Amygdala (tissue), 56 donors: ENCODE measurements at regions not wholly inside any gene's neighbourhood (a gene's known extent, or its start where the extent isn't known, plus 50 kb on each side); places are given as distances from the start of the nearest gene placed in this dataset.
A peak's percentile ranks its signal among the peaks of the same experiment; 100 is the strongest.

Experiments
- DNase-seq, 56 donors: peaks; one replicate each; lab custom pipeline; 2025; lab: John Stamatoyannopoulos, UW

DNA sequence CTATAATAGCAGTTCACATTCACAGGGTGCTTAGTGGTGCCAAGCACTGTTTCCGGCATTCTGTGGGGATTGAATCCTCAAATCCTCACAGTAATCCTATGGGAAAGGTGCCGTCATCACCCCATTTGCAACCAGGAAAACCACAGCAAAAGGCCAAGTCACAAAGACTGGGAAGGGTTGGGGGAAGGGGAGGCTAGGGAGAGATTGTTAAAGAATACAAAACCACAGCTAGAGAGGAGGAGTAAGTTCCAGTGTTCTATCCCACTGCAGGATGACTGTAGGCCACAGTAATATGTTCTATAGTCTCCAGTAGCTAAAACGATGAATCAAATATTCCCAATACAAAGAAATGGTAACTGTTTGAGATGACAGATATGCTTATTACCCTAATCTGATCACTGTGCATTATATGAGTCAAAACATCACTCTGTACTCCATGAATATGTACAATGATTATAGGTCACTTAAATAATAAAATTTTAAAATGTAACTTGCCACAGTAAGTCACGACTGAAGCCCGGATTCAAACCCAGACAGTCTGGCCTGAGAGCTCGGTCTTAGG is 256.8 kb downstream of the TOMM20 start:
- no peak for DNase-seq

DNA sequence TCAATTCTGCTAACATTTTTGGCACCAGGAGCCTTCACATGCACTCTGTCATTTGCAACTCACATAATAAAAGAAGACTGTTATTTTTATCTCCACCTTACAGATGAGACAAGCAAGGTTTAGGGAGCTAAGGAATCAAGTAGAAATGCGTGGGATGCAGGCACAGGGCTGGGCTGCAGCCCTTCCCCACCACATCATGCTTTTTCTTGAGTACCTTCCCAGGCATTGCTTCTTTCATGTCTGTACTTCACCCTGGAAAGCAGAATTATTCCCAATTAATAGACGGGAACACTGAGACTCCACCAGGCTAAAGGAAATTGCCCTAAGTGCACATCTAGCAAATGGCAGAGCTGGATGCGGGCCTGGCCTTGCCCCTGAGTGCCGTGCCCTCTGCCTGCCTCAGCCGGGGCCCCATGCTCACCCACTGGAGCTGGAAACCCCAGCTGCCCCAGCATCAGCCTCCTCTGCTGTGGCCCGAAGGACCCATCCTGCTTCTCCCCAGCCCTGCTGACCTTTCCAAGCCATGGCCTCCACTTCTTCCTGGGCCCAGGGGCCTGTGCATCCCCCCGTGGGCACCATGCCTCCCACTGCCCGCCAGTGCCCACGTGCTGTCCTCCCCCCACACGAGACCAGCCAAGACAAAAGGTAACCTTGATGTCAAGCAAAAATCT is 257.5 kb downstream of the TOMM20 start:
- DNase-seq = no peak

DNA sequence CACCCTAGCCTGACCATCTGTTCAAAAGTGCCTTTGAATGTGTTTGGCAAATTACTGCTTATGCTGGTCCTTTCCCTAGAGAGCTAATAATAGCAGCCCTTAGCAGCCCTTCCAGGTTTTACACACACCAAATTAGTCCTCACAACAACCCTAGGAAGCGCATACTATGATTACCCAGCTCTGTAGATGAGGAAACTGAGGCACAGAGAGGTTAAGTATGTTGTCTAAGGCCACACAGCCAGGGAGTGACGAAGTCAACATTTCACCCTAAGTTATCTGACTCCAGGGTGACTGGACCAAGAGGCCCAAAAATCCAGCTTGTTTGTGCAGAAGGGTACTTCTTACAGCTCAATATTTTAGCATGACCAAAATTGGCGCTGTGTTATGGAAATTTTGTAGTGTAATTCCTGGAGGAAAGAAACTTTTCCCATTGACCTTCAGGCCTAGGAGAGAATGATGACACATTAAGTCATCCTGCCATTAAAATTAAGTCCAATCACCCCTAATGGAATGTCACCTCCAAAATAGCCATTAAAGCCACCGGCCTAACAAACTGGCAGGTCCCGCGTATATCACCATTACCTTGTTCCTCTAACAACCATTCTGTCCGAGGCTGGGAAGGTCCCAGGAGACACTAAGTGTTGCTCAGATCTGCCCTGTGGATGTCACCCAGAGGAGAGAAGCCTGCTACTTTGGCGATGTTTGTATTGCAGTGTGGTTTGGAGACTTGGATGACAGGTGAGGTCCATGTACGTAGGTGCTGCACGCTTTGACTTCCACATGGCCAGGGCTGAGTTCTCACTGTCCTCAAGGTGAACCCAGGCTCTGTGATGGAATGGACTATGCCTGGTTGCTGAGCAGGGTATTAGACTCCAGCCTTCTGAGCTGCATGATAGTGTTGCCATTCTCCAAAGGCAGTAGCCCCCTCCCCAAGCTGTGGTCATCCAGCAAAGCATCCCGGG is 258.3 kb downstream of the TOMM20 start:
- no peak for DNase-seq

DNA sequence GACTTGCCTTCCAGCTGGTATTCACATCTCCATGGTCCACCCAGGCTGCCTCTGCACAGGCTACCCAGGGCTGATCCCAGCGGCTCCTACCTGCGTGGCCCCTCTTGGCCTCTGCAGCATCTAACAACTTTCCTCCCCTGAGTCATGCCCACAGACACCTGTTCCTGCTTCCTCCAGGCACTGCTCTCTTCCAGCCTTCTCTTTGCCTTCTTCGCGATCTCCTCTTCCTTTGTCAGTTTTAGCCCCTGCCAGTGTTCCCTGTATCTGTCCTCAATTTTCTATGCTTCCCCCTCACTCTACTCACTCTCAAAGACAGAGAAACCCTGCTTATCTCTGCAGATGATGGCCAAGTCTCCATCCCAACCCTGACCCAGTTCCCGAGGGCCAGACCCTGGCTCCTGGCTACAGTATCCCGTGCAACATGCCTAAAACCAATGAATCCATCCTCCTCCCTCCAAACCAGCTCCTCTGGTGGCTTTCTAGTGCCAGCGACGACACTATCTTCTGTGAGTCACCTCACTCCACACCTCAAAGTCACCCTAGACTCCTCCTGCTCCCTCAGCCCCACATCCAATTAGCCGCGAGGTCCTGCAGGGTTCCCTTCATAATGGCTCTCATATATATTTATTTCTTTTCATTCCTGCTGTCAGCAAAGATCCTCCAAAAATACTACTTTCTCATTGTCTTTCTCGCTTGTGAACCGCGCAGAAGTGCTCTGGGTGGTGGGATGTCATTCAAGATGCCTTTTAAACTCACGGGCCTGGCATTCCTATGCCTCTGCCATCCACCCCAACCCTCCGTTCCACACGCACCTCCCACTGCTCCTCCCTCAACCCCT is 259.2 kb downstream of the TOMM20 start:
- no peak for DNase-seq

DNA sequence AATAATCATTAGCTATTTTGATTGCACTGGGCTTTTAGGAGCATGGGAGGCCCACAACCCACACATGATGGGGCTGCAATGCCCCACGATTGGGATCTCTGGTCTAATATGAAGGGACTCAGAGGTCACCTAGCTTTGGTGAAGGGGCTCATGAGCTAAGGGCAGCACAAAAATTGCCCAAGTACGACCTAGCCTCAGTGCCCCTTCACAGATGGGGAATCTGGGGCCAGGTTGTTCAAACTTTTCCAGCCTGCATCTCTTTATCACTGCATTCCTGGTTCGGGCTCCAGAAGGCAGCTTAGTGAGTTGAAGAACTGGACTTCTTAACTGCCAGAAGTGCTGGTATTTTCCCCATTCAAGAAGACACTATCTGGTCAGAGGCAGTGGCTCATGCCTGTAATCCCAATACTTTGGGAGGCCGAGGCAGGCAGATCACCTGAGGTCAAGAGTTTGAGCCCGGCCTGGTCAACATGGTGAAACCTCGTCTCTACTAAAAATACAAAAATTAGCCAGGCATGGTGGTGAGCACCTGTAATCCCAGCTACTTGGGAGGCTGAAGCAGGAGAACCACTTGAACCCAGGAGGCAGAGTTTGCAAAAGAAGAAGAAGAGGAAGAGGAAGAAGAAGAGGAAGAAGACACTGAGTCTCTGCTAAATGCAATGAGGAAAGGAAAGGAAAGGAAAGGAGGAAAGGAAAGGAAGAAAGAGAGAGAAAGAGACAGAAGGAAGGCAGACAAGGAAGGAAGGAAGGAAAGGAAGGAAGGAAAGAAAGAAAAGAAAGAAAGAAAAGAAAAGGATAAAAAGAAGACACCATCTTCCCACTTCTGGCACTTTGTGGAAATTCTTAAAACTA is 258.5 kb upstream of the IRF2BP2 start:
- DNase-seq = no peak

DNA sequence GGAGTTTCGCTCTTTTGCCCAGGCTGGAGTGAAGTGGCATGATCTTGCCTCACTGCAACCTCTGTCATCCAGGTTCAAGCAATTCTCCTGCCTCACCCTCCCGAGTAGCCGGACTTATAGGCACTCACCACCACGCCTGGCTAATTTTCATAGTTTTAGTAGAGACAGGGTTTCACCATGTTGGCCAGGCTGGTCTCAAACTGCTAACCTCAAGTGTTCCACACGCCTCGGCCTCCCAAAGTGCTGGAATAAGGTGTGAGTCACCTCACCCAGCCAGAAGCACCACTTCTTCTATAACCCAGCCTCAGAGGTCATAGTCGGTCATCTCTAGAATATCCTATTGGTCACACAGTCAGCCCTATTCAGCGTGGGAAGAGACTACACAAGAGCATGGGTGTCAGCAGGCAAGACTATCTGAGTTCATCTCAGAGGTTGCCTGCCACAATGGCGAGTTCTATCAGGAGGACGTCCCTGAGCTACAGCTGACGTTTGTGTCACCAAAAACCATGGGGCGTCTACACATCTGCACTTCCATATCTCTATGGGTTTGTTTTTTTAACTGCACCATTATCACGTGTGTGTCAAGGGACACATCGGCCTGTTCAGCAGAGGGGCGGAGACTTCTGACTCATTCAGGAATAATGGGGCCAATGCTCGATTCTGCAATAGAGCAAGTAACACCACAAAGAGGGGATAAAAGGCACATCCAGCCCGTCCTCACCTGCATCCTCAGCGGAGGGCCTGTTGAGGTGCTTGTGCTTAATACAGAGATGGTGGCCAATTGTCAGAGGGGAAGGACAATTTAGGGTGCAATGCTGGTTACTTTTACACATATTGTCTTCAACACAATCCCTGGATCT is 256.3 kb upstream of the IRF2BP2 start:
- no peak for DNase-seq

DNA sequence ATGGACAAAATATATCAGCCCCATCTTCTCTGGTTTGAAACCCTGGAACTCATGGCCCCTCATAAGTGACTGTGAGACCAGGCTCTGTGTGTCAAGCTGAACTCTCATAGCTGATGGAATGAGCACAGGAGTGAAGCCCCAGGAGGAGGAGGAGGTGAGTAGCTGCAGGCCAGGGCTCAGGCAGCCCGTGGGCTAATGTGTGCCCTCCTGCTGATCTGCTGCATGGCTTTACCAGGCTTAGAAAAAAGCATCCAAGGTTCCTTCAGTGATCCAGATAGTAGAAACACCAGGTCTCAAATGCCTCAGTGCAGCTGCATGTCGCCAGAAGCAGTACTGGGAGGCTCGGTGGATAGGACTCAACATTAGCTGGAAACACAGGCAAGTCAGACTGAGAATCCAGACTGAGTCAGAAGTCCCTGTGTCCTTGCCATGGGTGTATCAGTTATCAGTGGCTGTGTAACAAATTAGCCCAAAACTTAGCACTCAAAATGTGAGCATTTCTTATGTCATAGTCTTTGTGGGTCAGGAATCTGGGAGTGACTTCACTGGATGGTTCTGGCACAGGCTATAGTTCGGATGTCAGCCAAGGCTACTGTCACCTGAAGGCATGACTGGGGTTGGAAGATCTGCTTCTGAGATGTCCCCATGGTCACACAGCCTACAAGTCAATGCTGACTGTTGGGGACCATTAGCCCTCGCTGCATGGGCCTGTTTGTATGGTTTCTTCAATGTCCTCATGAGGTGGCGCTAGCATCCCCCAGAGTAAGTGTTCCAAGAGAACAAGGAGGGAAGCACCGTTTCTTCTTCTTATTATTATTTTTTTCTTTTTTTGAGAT is 255.4 kb upstream of the IRF2BP2 start:
- no peak for DNase-seq

DNA sequence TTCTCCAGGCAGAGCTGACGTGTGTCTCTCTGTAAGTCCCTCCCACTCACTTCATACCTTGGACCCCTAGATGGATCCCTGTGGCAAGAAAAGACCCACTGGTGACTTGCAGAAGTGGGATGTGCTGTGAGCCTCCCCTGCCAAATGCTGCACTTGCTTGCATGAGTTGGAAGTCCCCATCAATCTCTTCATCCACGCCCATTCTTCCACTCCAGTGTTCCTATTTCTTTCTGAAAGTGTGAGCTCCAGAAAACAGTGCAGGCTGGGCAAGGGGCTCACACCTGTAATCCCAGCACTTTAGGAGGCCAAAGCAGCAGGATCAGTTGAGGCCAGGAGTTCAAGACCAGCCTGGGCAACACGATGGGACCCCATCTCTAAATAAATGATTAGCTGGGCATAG is 254.1 kb upstream of the IRF2BP2 start:
- no peak for DNase-seq

DNA sequence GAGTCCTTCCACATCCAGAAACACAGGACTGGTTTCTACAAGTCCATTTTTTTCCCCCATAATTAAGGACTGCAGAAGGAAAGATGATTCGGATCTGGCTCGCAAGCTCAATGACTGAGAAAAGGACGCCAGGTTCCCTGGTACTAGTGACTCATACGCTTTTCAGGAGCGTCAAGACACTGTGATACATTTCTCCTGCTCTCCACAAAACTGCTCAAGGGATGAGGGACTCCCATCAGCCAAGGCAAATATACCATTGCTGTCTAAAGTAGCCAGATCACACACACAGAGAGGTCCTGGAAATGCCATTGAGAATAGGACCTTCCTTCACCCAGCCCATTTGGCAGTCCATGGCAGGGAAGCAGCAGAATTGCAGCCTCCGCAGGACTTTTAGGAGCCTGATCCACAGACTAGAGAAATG is 253.6 kb upstream of the IRF2BP2 start:
- DNase-seq = no peak

DNA sequence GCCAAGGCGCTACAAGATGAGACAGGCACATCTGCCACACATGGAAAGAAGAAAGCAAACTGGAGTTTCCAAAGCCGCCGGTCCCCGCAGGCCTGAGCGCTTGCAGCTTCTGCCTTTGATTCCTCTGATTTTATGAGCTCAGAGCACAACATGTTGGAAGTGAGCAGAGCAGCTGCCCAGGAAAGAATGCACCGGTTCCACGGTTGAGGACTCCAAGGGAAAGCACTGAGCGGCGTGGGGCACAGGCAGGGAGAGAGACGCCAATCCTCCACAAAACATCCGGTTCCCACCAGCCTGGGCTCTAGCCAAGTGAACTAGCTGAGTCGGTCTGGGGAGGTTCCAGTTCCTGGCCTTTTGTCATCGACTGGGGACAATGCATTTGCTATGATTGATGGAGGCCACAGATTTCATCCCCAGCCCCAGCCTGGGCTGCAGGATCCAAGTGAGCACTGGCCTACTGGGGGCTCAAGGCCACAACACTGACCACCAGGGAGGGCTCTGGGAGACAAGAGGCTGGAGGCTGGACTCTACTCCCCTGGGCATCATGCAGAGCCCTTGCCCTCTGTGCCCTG is 253.1 kb upstream of the IRF2BP2 start:
- DNase-seq = peak in 46 of 56 donors; percentile 12 to 80 (median 53)

DNA sequence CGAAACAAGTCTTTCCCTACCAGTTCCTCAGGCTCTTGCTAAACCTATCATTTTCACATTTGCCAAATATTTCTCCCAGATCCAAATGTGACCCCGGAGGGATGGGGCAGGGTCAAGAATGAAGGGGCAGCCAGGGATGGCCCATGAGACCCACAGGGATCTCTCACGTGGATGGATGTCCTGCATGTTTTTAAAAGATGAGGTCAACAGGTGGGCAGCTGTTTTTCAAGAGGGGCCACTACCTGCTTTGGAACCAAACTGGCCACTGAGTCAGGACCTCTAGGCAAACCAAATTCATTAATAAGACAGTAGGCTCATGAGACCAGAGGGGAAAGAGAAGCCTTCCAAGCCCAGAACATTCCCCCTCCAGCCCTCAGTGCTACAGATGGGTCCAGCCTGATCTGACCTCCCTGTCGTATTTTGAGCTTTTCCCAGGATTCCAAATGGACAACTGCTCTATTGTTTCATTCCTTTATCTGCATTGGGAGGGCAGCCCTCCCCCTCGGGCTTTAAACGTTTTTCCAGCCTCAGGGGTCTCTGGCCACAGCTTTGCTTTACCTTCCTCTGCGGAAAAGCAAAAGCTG is 252.5 kb upstream of the IRF2BP2 start:
- no peak for DNase-seq

DNA sequence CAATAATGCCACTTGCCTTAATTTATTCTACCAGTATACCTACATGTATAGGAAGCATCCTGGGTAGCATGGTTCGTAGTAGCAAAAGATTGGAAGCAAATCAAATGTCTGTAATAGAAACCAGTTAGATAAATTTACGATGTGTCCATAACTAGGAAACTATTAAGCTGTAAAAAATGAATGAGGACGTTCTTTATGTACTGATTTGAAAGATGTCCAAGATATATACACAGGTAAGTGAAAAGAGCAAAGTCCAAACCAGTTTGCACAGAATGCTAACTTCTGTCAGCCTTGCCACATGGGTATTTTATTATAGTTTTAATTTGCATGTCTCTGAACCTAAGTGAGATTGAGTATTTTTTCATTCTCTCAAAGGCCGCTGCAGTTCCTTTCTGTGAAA is 251.8 kb upstream of the IRF2BP2 start:
- no peak for DNase-seq

DNA sequence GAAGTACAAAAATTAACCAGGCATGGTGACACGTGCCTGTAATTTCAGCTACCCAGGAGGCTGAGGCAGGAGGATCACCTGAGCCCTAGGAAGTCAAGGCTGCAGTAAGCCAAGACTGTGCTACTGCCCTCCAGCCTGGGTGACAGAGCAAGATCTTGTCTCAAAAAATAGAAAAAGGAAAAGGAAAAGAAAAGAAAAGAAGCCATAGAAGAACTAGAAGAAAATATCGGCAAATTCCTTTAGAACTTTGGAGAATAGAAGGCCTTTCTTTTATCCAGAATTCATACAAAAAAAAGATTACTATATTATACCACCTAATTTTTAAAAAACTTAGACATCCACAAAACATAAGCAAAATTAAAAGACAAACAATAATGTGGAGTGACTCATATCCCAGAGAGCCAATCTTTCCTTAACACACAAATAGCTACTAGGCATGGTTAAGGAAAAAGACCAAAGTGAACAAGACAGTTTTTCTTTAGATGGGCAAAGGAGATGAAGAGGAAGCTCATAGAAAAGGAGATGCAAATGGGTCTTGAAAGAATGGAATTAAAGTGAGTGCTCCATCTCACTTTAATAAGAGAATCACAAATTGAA is 251.1 kb upstream of the IRF2BP2 start:
- no peak for DNase-seq

DNA sequence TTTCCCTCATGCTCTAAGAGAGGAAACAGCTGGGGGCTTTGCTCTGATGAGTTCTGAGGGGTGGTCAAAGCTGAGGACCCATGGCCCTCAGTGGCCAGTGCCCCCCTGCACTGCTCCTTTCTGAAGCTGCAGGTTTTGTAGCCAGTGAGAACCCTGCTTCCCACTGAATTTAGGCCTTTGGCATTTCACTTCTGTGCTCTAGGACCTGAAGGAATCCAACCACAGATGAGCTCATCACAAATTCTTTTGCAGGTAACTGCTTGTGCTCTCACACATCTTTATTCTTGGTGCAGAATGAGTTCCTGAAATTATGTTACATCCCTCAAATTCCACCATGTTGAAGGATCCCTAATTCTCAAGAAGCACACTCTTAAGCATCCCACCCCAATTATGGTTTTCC is 248.7 kb upstream of the IRF2BP2 start:
- DNase-seq = no peak

DNA sequence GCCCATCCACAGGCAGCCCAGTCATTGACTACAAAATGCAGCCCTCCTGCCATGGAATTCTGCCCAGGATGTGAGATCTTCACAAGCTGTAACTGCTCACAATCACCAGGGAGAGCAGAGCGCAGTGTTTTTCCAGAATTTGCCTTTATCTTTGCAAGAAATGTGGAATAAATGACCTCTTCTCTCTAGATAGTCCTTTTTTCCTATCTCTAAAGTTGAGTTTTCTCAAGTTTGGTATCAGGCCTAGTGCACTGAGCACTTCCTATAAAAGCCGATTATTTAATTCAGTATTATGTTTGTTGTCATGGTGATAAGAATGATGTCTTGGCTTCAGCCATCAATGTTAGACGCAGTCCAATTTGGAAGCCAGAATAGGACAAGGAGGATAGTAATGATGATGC is 246.9 kb upstream of the IRF2BP2 start:
- DNase-seq = no peak

DNA sequence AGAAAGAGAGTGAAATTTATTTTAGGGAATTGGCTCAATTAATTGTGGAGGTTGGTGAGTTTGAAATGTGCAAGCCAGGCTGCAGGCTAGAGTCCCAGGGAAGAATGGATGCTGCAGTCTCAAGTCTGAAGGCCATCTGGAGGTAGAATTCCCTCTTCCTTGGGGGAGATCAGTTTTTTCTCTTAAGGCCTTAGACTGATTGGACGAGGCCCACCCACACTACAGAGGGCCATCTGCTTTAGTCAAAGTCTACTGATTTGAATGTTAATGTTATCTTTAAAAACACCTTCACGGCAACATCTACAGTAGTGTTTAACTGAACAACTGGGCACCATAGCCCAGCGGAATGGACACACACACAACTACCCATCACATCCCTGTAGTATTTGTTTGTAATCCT is 245.9 kb upstream of the IRF2BP2 start:
- no peak for DNase-seq

DNA sequence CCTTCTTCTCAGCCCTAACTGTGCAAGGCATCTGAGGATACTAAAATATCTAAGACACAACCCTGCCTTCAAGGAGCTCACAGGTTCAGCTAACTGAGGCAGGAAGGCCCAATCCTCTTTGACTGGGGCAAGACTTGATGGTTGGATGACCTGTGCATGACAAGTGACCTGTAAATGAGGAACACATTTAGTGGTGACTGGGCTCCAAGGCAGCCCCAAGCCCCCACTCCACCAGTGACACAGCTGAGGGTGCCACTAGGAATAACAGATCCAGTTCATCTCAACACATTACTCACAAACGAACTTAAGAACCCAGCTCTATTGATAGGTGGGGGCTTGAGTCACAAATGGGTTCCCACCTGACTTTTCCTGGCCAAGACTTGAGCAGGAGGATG is 244.7 kb upstream of the IRF2BP2 start:
- DNase-seq = no peak
